GM23338 (cell line): ENCODE measurements at regions not wholly inside any gene's neighbourhood (a gene's known extent, or its start where the extent isn't known, plus 50 kb on each side); places are given as distances from the start of the nearest gene placed in this dataset.
"Not testable (repeated sequence)": the region's sequence is repeated elsewhere in the genome, so short reads cannot be mapped to it uniquely, and the experiment has no call there.

Experiments
- ATAC-seq: fragments of 200-7000 bp; cut with Tn5 transposase; 3 replicates; pipeline ENCODE4 v1.9.1; 2020
- DNase-seq: peaks from one replicate; pipeline ENCODE4 v3.0.0-alpha.2; 2015; ENCODE audit warnings: low spot score
- H2AFZ ChIP-seq: fragments of 200-600 bp; sonication (generic); 2 replicates; pipeline ENCODE4 v1.8.0; 2016; ENCODE audit warnings: antibody characterized with exemption, mild to moderate bottlenecking, moderate library complexity
- H3F3A ChIP-seq: fragments of 200-600 bp; sonication (generic); replicated peaks from 2 replicates; pipeline ENCODE4 v1.8.0; 2017; ENCODE audit warnings: antibody characterized with exemption, mixed run types, low read depth
- H3K27ac ChIP-seq: fragments of 200-600 bp; sonication (generic); 2 replicates; pipeline ENCODE4 v1.6.1; 2016; ENCODE audit warnings: low read depth
- H3K27me3 ChIP-seq: fragments of 200-600 bp; sonication (generic); 2 replicates; pipeline ENCODE4 v1.8.0; 2016; ENCODE audit warnings: mild to moderate bottlenecking, mixed run types, moderate library complexity; ENCODE audit not compliant: insufficient read depth
- H3K36me3 ChIP-seq: fragments of 200-600 bp; sonication (generic); 2 replicates; pipeline ENCODE4 v1.8.0; 2016; ENCODE audit warnings: mild to moderate bottlenecking; ENCODE audit not compliant: insufficient read depth
- H3K4me1 ChIP-seq: fragments of 200-600 bp; sonication (generic); 2 replicates; pipeline ENCODE4 v1.8.0; 2016; ENCODE audit warnings: mild to moderate bottlenecking, moderate library complexity; ENCODE audit not compliant: insufficient read depth
- H3K4me2 ChIP-seq: fragments of 200-600 bp; sonication (generic); 2 replicates; pipeline ENCODE4 v1.7.1; 2017; ENCODE audit warnings: mixed run types
- H3K4me3 ChIP-seq: fragments of 200-600 bp; sonication (generic); 2 replicates; pipeline ENCODE4 v1.6.1; 2016; ENCODE audit warnings: mixed run types
- H3K79me2 ChIP-seq: fragments of 200-600 bp; sonication (generic); replicated peaks from 2 replicates; pipeline ENCODE4 v1.8.0; 2017; ENCODE audit warnings: mild to moderate bottlenecking; ENCODE audit not compliant: insufficient read depth
- H3K9me2 ChIP-seq: fragments of 200-600 bp; sonication (generic); 2 replicates; pipeline ENCODE4 v1.8.0; 2017; ENCODE audit not compliant: insufficient read depth
- H4K20me1 ChIP-seq: fragments of 200-600 bp; sonication (generic); replicated peaks from 2 replicates; pipeline ENCODE4 v1.8.0; 2017; ENCODE audit warnings: mild to moderate bottlenecking; ENCODE audit not compliant: insufficient read depth
- H3K27ac Mint-ChIP-seq: 2 replicates; pipeline ENCODE4 v1.8.0; 2020; ENCODE audit warnings: inconsistent platforms, mild to moderate bottlenecking, moderate library complexity, mixed read lengths
- H3K27me3 Mint-ChIP-seq: 3 replicates; pipeline ENCODE4 v1.8.0; 2022; ENCODE audit warnings: low read depth, mild to moderate bottlenecking, moderate library complexity, mixed read lengths, inconsistent platforms; ENCODE audit not compliant: insufficient read depth, poor library complexity
- H3K36me3 Mint-ChIP-seq: 3 replicates; pipeline ENCODE4 v1.8.0; 2021; ENCODE audit warnings: low read depth, mild to moderate bottlenecking, inconsistent platforms, moderate library complexity, mixed read lengths
- H3K4me1 Mint-ChIP-seq: 3 replicates; pipeline ENCODE4 v1.8.0; 2020; ENCODE audit warnings: mild to moderate bottlenecking, inconsistent platforms, mixed read lengths
- H3K4me3 Mint-ChIP-seq: 3 replicates; pipeline ENCODE4 v1.8.0; 2021; ENCODE audit warnings: moderate library complexity, mild to moderate bottlenecking, inconsistent platforms, mixed read lengths
- H3K9me3 Mint-ChIP-seq: 3 replicates; pipeline ENCODE4 v1.8.0; 2020; ENCODE audit warnings: moderate library complexity, mild to moderate bottlenecking, inconsistent platforms, mixed read lengths
- CTCF ChIP-seq, 2 experiments: fragments of 200-600 bp in 1 of 2; sonication (generic) in 1 of 2; conservative IDR thresholded peaks; 2 replicates each; pipeline versions ENCODE4 v1.5.1 to v1.6.1; 2016 to 2017; ENCODE audit warnings: antibody characterized with exemption in 2 of 2, low read depth in 2 of 2, mild to moderate bottlenecking in 2 of 2, moderate library complexity in 1 of 2
- EZH2 ChIP-seq: fragments of 200-600 bp; sonication (generic); IDR thresholded peaks from one replicate; pipeline ENCODE4 v1.8.0; 2017; ENCODE audit warnings: antibody characterized with exemption, mild to moderate bottlenecking, low read depth; ENCODE audit not compliant: unreplicated experiment
- EZH2phosphoT487 ChIP-seq: fragments of 200-600 bp; sonication (generic); IDR thresholded peaks from one replicate; pipeline ENCODE4 v1.8.1; 2018; ENCODE audit warnings: antibody characterized with exemption; ENCODE audit not compliant: unreplicated experiment
- ZNF114 ChIP-seq: fragments of 250-450 bp; sonication (Bioruptor Pico); IDR thresholded peaks from 2 replicates; pipeline ENCODE4 v1.5.0; 2020; ENCODE audit warnings: mild to moderate bottlenecking, moderate library complexity
- TF ChIP-seq, protein P1 (sequence below): fragments of 250-450 bp; sonication (Bioruptor Pico); IDR thresholded peaks from 2 replicates; pipeline ENCODE4 v1.5.0; 2020; ENCODE audit warnings: mild to moderate bottlenecking, moderate library complexity

DNA sequence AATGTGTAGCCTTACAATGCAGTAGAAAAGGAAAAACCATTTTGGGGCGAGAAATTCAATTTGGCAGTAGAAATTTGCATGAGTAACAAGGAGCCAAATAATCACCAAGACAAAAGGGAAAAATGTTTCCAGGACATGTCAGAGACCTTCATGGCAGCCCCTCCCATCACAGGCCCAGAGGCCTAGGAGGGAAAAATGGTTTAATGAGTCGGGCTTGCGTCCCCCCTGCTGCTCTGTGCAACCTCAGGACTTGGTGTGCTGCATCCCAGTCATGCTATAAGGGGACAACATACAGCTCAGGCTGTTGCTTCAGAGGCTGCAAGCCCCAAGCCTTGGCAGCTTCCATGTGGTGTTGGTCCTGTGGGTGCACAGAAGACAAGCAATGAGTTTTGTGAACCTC, 626.4 kb downstream of the TLE1 start:
- H3K4me3 Mint-ChIP-seq, H3F3A ChIP-seq, H3K27ac Mint-ChIP-seq, H3K4me1 ChIP-seq, H3K4me1 Mint-ChIP-seq, ATAC-seq, H3K36me3 ChIP-seq, H3K27ac ChIP-seq, H3K9me2 ChIP-seq, H4K20me1 ChIP-seq, H3K27me3 Mint-ChIP-seq, H3K27me3 ChIP-seq, H3K4me3 ChIP-seq, H3K4me2 ChIP-seq, H3K79me2 ChIP-seq, H2AFZ ChIP-seq, DNase-seq: not testable (repeated sequence)
- Mint-ChIP-seq H3K36me3 (peaks cover 23% of the 10 kb centered on the region), H3K9me3 (peaks cover 42% of the 10 kb centered on the region)

- no peaks in the 10 kb centered on the region for H3K27me3 ChIP-seq
- no peaks in the 10 kb centered on the region for H3K79me2 ChIP-seq
- H3K4me3 ChIP-seq = no peak overlapping the region
- Mint-ChIP-seq H3K27ac (no peak overlapping the region), H3K36me3 (peaks cover 18% of the 10 kb centered on the region), H3K4me3 (no peak overlapping the region), H3K4me1 (no peaks in the 10 kb centered on the region), H3K9me3 (peaks cover 25% of the 10 kb centered on the region), H3K27me3 (no peaks in the 10 kb centered on the region)
- H3K4me2 ChIP-seq = no peak overlapping the region
- no peak for TF ChIP-seq EZH2phosphoT487
- no peak for TF ChIP-seq CTCF (conservative IDR thresholded peaks at IDR 0.05; ENCODE audit: low read depth in 2 of 2)
- TF ChIP-seq ZNF114 (CRISPR knock-in tag) = no peak
- TF ChIP-seq, protein P1, sequence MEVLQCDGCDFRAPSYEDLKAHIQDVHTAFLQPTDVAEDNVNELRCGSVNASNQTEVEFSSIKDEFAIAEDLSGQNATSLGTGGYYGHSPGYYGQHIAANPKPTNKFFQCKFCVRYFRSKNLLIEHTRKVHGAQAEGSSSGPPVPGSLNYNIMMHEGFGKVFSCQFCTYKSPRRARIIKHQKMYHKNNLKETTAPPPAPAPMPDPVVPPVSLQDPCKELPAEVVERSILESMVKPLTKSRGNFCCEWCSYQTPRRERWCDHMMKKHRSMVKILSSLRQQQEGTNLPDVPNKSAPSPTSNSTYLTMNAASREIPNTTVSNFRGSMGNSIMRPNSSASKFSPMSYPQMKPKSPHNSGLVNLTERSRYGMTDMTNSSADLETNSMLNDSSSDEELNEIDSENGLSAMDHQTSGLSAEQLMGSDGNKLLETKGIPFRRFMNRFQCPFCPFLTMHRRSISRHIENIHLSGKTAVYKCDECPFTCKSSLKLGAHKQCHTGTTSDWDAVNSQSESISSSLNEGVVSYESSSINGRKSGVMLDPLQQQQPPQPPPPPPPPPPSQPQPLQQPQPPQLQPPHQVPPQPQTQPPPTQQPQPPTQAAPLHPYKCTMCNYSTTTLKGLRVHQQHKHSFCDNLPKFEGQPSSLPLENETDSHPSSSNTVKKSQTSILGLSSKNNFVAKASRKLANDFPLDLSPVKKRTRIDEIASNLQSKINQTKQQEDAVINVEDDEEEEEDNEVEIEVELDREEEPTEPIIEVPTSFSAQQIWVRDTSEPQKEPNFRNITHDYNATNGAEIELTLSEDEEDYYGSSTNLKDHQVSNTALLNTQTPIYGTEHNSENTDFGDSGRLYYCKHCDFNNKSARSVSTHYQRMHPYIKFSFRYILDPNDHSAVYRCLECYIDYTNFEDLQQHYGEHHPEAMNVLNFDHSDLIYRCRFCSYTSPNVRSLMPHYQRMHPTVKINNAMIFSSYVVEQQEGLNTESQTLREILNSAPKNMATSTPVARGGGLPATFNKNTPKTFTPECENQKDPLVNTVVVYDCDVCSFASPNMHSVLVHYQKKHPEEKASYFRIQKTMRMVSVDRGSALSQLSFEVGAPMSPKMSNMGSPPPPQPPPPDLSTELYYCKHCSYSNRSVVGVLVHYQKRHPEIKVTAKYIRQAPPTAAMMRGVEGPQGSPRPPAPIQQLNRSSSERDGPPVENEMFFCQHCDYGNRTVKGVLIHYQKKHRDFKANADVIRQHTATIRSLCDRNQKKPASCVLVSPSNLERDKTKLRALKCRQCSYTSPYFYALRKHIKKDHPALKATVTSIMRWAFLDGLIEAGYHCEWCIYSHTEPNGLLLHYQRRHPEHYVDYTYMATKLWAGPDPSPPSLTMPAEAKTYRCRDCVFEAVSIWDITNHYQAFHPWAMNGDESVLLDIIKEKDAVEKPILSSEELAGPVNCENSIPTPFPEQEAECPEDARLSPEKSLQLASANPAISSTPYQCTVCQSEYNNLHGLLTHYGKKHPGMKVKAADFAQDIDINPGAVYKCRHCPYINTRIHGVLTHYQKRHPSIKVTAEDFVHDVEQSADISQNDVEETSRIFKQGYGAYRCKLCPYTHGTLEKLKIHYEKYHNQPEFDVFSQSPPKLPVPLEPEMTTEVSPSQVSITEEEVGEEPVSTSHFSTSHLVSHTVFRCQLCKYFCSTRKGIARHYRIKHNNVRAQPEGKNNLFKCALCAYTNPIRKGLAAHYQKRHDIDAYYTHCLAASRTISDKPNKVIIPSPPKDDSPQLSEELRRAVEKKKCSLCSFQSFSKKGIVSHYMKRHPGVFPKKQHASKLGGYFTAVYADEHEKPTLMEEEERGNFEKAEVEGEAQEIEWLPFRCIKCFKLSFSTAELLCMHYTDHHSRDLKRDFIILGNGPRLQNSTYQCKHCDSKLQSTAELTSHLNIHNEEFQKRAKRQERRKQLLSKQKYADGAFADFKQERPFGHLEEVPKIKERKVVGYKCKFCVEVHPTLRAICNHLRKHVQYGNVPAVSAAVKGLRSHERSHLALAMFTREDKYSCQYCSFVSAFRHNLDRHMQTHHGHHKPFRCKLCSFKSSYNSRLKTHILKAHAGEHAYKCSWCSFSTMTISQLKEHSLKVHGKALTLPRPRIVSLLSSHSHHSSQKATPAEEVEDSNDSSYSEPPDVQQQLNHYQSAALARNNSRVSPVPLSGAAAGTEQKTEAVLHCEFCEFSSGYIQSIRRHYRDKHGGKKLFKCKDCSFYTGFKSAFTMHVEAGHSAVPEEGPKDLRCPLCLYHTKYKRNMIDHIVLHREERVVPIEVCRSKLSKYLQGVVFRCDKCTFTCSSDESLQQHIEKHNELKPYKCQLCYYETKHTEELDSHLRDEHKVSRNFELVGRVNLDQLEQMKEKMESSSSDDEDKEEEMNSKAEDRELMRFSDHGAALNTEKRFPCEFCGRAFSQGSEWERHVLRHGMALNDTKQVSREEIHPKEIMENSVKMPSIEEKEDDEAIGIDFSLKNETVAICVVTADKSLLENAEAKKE (CRISPR knock-in tag) = no peak
- TF ChIP-seq EZH2 = no peak
- no peaks in the 10 kb centered on the region for H3K4me1 ChIP-seq
- H2AFZ ChIP-seq = no peak overlapping the region
- H3K36me3 ChIP-seq = no peaks in the 10 kb centered on the region
- DNase-seq (no peak), ATAC-seq (no peak)
- no peaks in the 10 kb centered on the region for H4K20me1 ChIP-seq
- H3K27ac ChIP-seq = no peak overlapping the region
- H3K9me2 ChIP-seq = no peaks in the 10 kb centered on the region
- no peaks in the 10 kb centered on the region for H3F3A ChIP-seq
Measured at GRCh38 chr9:81058782-81059181, 630.6 kb downstream of the TLE1 start.
